Retinal pigment epithelial cell (primary cell): ENCODE measurements at regions not wholly inside any gene's neighbourhood (a gene's known extent, or its start where the extent isn't known, plus 50 kb on each side); places are given as distances from the start of the nearest gene placed in this dataset.

Experiments
- DNase-seq: peaks from one replicate; pipeline ENCODE4 v3.0.0-alpha.2; 2010; ENCODE audit warnings: low read depth
- H3K4me3 ChIP-seq: 2 replicates; pipeline ENCODE4 v1.5.1; 2011; ENCODE audit warnings: mild to moderate bottlenecking, low read length, control low read depth, moderate library complexity
- TF ChIP-seq, protein P1 (sequence below): conservative IDR thresholded peaks from 2 replicates; pipeline ENCODE4 v1.5.1; 2011; ENCODE audit warnings: low read depth, low read length, control low read depth, inconsistent platforms

DNA sequence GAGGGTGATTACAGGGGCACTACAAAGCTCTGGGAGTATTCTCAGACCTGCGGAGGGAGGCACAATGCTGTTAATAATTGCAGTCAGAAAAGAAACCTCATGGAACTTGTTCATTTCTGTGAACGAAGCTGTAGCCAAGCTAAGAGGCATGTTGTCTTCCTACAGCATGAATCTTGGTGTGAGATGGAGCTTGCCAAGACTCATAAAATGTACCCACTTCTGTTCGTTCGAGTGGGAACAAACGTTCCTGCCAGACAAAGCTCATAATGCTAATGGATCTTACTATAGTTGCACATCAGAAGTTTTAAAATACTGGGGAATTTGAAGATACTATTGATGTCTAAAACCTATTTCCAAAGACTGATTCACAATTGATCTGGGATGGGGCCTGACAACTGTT, 489.1 kb downstream of the ZEB2 start:
- no peak overlapping the region for H3K4me3 ChIP-seq
- no peak for DNase-seq
- TF ChIP-seq, protein P1, sequence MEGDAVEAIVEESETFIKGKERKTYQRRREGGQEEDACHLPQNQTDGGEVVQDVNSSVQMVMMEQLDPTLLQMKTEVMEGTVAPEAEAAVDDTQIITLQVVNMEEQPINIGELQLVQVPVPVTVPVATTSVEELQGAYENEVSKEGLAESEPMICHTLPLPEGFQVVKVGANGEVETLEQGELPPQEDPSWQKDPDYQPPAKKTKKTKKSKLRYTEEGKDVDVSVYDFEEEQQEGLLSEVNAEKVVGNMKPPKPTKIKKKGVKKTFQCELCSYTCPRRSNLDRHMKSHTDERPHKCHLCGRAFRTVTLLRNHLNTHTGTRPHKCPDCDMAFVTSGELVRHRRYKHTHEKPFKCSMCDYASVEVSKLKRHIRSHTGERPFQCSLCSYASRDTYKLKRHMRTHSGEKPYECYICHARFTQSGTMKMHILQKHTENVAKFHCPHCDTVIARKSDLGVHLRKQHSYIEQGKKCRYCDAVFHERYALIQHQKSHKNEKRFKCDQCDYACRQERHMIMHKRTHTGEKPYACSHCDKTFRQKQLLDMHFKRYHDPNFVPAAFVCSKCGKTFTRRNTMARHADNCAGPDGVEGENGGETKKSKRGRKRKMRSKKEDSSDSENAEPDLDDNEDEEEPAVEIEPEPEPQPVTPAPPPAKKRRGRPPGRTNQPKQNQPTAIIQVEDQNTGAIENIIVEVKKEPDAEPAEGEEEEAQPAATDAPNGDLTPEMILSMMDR: no peak

DNA sequence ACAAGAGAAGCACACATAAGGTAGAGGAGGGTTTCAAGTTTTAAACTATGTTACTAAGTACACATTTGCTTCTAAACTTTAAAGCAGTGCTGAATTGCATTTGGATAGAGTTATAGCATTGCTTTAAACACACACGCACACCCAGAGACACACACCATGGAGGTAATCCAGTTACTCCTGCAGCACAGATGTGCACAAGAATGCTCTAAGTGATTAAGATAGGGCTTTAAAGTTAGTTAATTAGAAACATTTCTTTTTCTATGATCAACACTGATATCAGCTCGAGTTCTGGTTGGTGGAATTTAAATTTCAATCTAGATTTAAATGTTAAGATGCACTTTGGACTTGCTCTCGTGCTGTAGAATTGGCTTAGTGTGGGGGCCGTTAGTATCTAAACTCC, 492.3 kb downstream of the ZEB2 start:
- no peak overlapping the region for H3K4me3 ChIP-seq
- TF ChIP-seq, protein P1: no peak
- no peak for DNase-seq

DNA sequence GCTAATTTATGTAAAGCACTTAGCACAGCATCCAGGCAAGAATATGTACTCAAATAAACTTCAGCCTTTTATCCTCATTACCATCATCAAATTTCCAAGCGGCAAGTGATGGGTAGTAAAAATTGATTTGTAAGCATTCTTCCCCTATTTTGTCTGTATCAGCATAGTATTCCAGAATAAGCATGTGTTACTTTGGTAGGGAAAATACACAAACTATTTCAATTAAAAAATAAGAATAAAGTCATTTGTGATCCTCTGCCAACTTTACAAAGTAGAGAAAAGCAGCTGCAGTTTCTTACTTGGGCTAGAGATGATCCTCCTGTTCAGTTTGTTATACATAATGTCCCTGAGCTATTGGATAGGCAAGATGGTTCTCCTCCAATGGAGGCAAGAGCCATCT, 493.2 kb downstream of the ZEB2 start:
- no peak overlapping the region for H3K4me3 ChIP-seq
- TF ChIP-seq, protein P1: no peak
- no peak for DNase-seq

DNA sequence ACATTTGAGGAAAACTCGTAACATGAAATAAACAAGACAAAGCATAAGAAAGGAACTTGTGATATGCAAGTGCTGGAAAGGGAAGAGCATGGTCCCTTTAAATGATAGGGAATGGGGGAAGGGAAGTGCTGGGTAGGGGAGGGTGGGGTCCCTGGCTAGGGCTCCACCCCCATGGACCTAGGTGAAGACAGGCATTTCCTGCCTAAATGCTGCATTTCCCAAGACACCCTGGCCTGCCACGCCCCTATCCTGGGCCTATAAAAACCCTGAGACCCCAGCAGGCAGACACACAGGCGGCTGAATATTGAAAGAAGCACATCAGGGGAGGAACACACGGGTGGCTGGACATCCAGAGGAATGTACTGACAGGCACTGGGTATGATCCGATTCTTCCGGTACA, 499.9 kb downstream of the ZEB2 start:
- H3K4me3 ChIP-seq: no peak overlapping the region
- TF ChIP-seq, protein P1: no peak
- DNase-seq: no peak

DNA sequence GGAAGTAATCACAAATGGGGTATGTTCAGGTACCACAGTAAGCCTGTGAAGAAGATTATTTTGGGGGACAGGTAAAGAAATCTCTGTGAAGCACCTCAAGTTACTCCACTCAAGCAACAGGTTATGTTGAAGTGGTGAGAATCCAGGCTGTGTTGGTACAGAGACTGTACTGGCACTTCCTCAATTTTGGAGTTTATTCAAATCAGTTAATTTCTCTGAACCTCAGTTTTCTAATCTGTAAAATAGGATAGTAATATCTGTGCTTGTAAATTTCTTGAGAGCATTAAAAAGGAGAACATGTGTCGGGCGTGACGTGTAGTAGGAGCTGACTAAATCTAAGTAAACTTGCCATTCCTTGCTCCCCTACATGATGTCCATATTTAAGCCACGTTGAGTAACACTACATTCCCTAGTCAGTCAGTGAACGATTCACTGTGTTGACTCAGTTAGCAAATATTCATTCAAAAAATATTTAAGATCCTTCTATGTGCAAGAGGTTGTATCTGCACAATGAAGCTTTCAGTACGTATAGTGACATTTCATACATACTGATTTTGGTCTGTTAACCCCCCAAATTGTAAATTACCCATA, 504.2 kb downstream of the ZEB2 start:
- H3K4me3 ChIP-seq: no peak overlapping the region
- TF ChIP-seq, protein P1: no peak
- DNase-seq: no peak

DNA sequence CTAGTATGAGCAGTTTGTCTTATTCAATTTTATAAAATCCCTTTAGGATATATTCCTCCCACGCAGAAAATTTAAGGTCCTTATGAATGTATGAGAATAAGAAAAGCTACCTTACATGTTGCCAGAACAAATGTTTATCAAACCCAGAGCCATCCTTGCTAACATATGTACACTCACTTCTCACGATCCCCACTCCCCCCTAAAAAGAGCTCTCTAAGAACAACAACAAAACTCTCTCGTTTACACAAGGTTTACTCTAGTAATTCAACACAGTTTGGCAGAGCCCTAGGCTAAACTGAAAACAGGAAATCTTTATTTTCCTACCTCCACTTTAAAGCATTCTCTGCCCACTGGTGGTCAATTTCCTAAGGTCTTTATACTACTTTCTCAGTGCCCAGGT, 504.9 kb downstream of the ZEB2 start:
- TF ChIP-seq, protein P1: no peak
- H3K4me3 ChIP-seq: no peak overlapping the region
- no peak for DNase-seq

DNA sequence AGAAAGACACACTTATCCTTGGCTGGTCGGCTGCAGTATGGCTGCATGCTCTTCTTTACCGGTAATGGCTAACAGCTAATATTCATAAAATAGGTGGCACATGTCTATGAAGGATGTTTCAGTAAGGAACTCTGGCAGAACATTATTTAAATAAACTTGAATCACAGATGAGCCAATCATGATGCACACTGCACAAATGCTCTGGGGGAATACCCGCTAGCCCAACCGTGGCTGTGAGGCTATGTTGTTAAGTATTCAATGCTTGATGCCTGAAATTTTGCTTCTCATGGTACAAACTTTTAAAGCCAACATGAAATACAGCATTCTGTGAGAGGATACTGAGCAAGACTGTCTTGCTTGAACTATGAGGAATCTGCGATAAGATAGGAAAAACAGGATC, 505.8 kb downstream of the ZEB2 start:
- TF ChIP-seq, protein P1: no peak
- H3K4me3 ChIP-seq: no peak overlapping the region
- DNase-seq: no peak
